Osteoblast (primary cell): ENCODE measurements at regions not wholly inside any gene's neighbourhood (a gene's known extent, or its start where the extent isn't known, plus 50 kb on each side); places are given as distances from the start of the nearest gene placed in this dataset.

ENCODE experiments used
- DNase-seq: peaks from one replicate; pipeline ENCODE4 v3.0.0; 2011; ENCODE audit warnings: low spot score, mixed read lengths; ENCODE audit not compliant: insufficient read length; ENCODE audit errors: missing footprints
- H2AFZ ChIP-seq: 2 replicates; pipeline ENCODE4 v1.6.0; 2011; ENCODE audit warnings: mild to moderate bottlenecking, low read length
- H3K27ac ChIP-seq: 2 replicates; pipeline ENCODE4 v1.5.1; 2011; ENCODE audit warnings: mild to moderate bottlenecking, low read depth, low read length, moderate library complexity
- H3K27me3 ChIP-seq: 2 replicates; pipeline ENCODE4 v1.6.0; 2012; ENCODE audit warnings: mild to moderate bottlenecking, control low read depth, inconsistent platforms, low read length, moderate library complexity; ENCODE audit not compliant: insufficient read depth
- H3K36me3 ChIP-seq: 2 replicates; pipeline ENCODE4 v1.5.1; 2011; ENCODE audit warnings: mild to moderate bottlenecking, low read length, control low read depth, moderate library complexity; ENCODE audit not compliant: insufficient read depth
- H3K4me1 ChIP-seq: 2 replicates; pipeline ENCODE4 v1.5.1; 2011; ENCODE audit warnings: mild to moderate bottlenecking, low read length, control low read depth, moderate library complexity; ENCODE audit not compliant: insufficient read depth
- H3K4me2 ChIP-seq: 2 replicates; pipeline ENCODE4 v1.6.0; 2011; ENCODE audit warnings: mild to moderate bottlenecking, low read length; ENCODE audit not compliant: insufficient read depth
- H3K4me3 ChIP-seq: fragments of 200-600 bp; sonication (generic); 3 replicates; pipeline ENCODE4 v1.5.1; 2012; ENCODE audit warnings: mild to moderate bottlenecking, low read length, inconsistent platforms; ENCODE audit not compliant: insufficient read depth
- H3K79me2 ChIP-seq: 2 replicates; pipeline ENCODE4 v1.6.0; 2012; ENCODE audit warnings: mild to moderate bottlenecking, low read length, control low read depth, inconsistent platforms; ENCODE audit not compliant: insufficient read depth
- H3K9me3 ChIP-seq: 2 replicates; pipeline ENCODE4 v1.5.1; 2011; ENCODE audit warnings: low read depth, low read length, control low read depth
- H4K20me1 ChIP-seq: 2 replicates; pipeline ENCODE4 v1.6.0; 2012; ENCODE audit warnings: mild to moderate bottlenecking, low read length, control low read depth; ENCODE audit not compliant: insufficient read depth
- TF ChIP-seq, protein P1 (sequence below): IDR thresholded peaks from 2 replicates; pipeline ENCODE4 v1.5.1; 2011; ENCODE audit warnings: mild to moderate bottlenecking, low read depth, low read length, moderate library complexity; ENCODE audit errors: extremely low read depth

- TF ChIP-seq, protein P1, sequence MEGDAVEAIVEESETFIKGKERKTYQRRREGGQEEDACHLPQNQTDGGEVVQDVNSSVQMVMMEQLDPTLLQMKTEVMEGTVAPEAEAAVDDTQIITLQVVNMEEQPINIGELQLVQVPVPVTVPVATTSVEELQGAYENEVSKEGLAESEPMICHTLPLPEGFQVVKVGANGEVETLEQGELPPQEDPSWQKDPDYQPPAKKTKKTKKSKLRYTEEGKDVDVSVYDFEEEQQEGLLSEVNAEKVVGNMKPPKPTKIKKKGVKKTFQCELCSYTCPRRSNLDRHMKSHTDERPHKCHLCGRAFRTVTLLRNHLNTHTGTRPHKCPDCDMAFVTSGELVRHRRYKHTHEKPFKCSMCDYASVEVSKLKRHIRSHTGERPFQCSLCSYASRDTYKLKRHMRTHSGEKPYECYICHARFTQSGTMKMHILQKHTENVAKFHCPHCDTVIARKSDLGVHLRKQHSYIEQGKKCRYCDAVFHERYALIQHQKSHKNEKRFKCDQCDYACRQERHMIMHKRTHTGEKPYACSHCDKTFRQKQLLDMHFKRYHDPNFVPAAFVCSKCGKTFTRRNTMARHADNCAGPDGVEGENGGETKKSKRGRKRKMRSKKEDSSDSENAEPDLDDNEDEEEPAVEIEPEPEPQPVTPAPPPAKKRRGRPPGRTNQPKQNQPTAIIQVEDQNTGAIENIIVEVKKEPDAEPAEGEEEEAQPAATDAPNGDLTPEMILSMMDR, result no peak
- DNase-seq, result no peak
- Histone ChIP-seq H3K4me2 (no peak overlapping the region), H3K36me3 (no peaks in the 10 kb centered on the region), H3K4me3 (no peak overlapping the region), H3K27ac (no peak overlapping the region), H3K27me3 (no peaks in the 10 kb centered on the region), H2AFZ (no peak overlapping the region), H3K79me2 (no peaks in the 10 kb centered on the region), H3K9me3 (no peaks in the 10 kb centered on the region), H4K20me1 (no peaks in the 10 kb centered on the region), H3K4me1 (peaks cover 6% of the 10 kb centered on the region)
Measured at GRCh38 chrX:20455001-20455400, 188.3 kb upstream of the RPS6KA3 start.

DNA sequence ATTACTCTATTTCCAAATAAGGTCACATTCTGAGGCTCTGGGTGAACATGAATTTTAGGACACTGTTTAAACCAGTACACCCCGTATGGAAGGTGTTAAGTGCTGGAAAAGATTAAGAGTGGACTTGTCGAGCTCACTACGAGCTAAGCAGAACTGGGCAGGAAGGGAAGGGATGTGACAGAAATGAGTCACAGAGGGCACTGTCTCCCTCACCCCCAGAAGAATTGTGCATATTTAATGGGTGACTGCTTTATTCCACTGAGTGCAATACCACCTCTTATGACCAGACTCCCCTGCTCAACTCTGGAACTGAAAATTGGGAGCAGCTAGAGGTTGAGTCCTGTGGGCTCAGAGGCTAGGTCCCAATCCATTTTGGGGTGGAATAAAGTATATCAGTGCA is 187.4 kb upstream of the RPS6KA3 start:
- no peak overlapping the region for H3K4me3 ChIP-seq
- no peak for DNase-seq
- no peak overlapping the region for H3K4me2 ChIP-seq
- peaks cover 6% of the 10 kb centered on the region for H3K4me1 ChIP-seq
- H3K27me3 ChIP-seq, result no peaks in the 10 kb centered on the region
- H4K20me1 ChIP-seq, result no peaks in the 10 kb centered on the region
- TF ChIP-seq, protein P1, result no peak
- H3K27ac ChIP-seq, result no peak overlapping the region
- no peaks in the 10 kb centered on the region for H3K9me3 ChIP-seq
- no peaks in the 10 kb centered on the region for H3K36me3 ChIP-seq
- no peaks in the 10 kb centered on the region for H3K79me2 ChIP-seq
- no peak overlapping the region for H2AFZ ChIP-seq

GRCh38 chrX:20452487-20452886 is 185.8 kb upstream of the RPS6KA3 start:
- H2AFZ ChIP-seq, result no peak overlapping the region
- TF ChIP-seq, protein P1, result no peak
- no peaks in the 10 kb centered on the region for H3K27me3 ChIP-seq
- DNase-seq, result no peak
- H3K79me2 ChIP-seq, result no peaks in the 10 kb centered on the region
- H4K20me1 ChIP-seq, result no peaks in the 10 kb centered on the region
- H3K4me1 ChIP-seq, result peaks cover 6% of the 10 kb centered on the region
- no peaks in the 10 kb centered on the region for H3K36me3 ChIP-seq
- H3K27ac ChIP-seq, result no peak overlapping the region
- H3K9me3 ChIP-seq, result no peaks in the 10 kb centered on the region
- no peak overlapping the region for H3K4me2 ChIP-seq
- no peak overlapping the region for H3K4me3 ChIP-seq

DNA sequence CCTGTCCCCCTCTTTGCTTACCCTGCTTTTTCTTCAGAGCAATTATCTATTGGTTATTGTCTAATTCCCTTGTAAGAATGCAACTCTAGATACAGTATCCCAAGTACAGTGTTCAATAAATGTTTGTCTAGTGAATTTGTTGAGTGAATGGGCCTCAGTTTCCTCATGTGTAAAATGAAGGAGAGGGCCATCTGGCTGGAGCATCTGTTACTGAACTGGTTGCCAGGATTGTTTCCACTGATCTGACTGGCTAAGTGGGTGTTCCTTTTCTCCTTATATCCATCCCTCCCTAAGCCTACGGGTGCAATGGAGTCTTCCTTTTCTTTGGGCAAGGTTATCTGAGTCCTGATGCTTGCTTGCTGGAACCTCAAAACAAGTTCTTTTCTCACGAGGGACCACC is 185.2 kb upstream of the RPS6KA3 start:
- Histone ChIP-seq H3K4me3 (no peak overlapping the region), H3K27ac (no peak overlapping the region), H2AFZ (no peak overlapping the region), H3K4me2 (no peak overlapping the region), H3K9me3 (no peaks in the 10 kb centered on the region), H3K36me3 (no peaks in the 10 kb centered on the region), H4K20me1 (no peaks in the 10 kb centered on the region), H3K79me2 (no peaks in the 10 kb centered on the region), H3K27me3 (no peaks in the 10 kb centered on the region), H3K4me1 (peaks cover 6% of the 10 kb centered on the region)
- TF ChIP-seq, protein P1, result no peak
- no peak for DNase-seq
